ENCODE measurements at regions not wholly inside any gene's neighbourhood (a gene's known extent, or its start where the extent isn't known, plus 50 kb on each side); places are given as distances from the start of the nearest gene placed in this dataset.
"Not testable (repeated sequence)": the region's sequence is repeated elsewhere in the genome, so short reads cannot be mapped to it uniquely, and the experiment has no call there.

- DNase-seq (ENCODE audit: low spot score), result no peak
These were observed 180.1 kb upstream of the SPOPL start for GRCh38 chr2:138321458-138321857.

GRCh38 chr2:138323382-138324067 is 178.0 kb upstream of the SPOPL start:
- no peak for DNase-seq (ENCODE audit: low spot score)

- DNase-seq (ENCODE audit: low spot score), result no peak
These were observed 177.3 kb upstream of the SPOPL start for GRCh38 chr2:138324068-138324771.

GRCh38 chr2:138327967-138328366 is 173.6 kb upstream of the SPOPL start:
- DNase-seq (ENCODE audit: low spot score), result no peak

- no peak for DNase-seq (ENCODE audit: low spot score)
These were observed 172.4 kb upstream of the SPOPL start for GRCh38 chr2:138329162-138329561.

GRCh38 chr2:138329591-138329990 is 172.0 kb upstream of the SPOPL start:
- no peak for DNase-seq (ENCODE audit: low spot score)

- DNase-seq (ENCODE audit: low spot score), result no peak
These were observed 168.4 kb upstream of the SPOPL start for GRCh38 chr2:138333121-138333520.

GRCh38 chr2:138333677-138334076 is 167.9 kb upstream of the SPOPL start:
- DNase-seq (ENCODE audit: low spot score), result no peak

- DNase-seq (ENCODE audit: low spot score), result no peak
These were observed 167.2 kb upstream of the SPOPL start for GRCh38 chr2:138334323-138334722.

GRCh38 chr2:138335036-138335435 is 166.5 kb upstream of the SPOPL start:
- DNase-seq (ENCODE audit: low spot score), result no peak

- DNase-seq (ENCODE audit: low spot score), result no peak
These were observed 165.4 kb upstream of the SPOPL start for GRCh38 chr2:138336146-138336545.

- no peak for DNase-seq (ENCODE audit: low spot score)
These were observed 146.3 kb upstream of the SPOPL start for GRCh38 chr2:138355244-138355643.

- no peak for DNase-seq (ENCODE audit: low spot score)
These were observed 145.4 kb upstream of the SPOPL start for GRCh38 chr2:138356178-138356577.

- no peak for DNase-seq (ENCODE audit: low spot score)
These were observed 142.0 kb upstream of the SPOPL start for GRCh38 chr2:138359532-138359931.

- DNase-seq (ENCODE audit: low spot score), result no peak
These were observed 136.9 kb upstream of the SPOPL start for GRCh38 chr2:138364554-138365162.

- no peak for DNase-seq (ENCODE audit: low spot score)
These were observed 136.0 kb upstream of the SPOPL start for GRCh38 chr2:138365581-138365980.

GRCh38 chr2:138369856-138370255 is 131.7 kb upstream of the SPOPL start:
- no peak for DNase-seq (ENCODE audit: low spot score)

- peak; percentile 43 for DNase-seq (ENCODE audit: low spot score)
These were observed 127.6 kb upstream of the SPOPL start for GRCh38 chr2:138373993-138374408.

- no peak for DNase-seq (ENCODE audit: low spot score)
These were observed 120.2 kb upstream of the SPOPL start for GRCh38 chr2:138381373-138381772.

- no peak for DNase-seq (ENCODE audit: low spot score)
These were observed 118.9 kb upstream of the SPOPL start for GRCh38 chr2:138382672-138383071.

GRCh38 chr2:138386191-138386590 is 115.4 kb upstream of the SPOPL start:
- DNase-seq (ENCODE audit: low spot score), result not testable (repeated sequence)

GRCh38 chr2:138389063-138389462 is 112.5 kb upstream of the SPOPL start:
- no peak for DNase-seq (ENCODE audit: low spot score)

- DNase-seq (ENCODE audit: low spot score), result no peak
These were observed 111.1 kb upstream of the SPOPL start for GRCh38 chr2:138390316-138390945.
